Suprapubic skin (tissue), 4 donors: ENCODE measurements at regions not wholly inside any gene's neighbourhood (a gene's known extent, or its start where the extent isn't known, plus 50 kb on each side); places are given as distances from the start of the nearest gene placed in this dataset.

Source experiments
- EP300 ChIP-seq: sonication (generic); formaldehyde crosslinking; IDR thresholded peaks from one replicate; pipeline ENCODE4 v1.6.1; 2017; ENCODE audit warnings: antibody characterized with exemption
- POLR2A ChIP-seq, 2 donors: fragments of 450-650 bp; IDR thresholded peaks; one replicate each; pipeline ENCODE4 v1.6.1; 2017; ENCODE audit warnings: antibody characterized with exemption in 2 of 2, mild to moderate bottlenecking in 2 of 2, moderate library complexity in 2 of 2
- POLR2AphosphoS5 ChIP-seq, 3 donors: sonication (generic); formaldehyde crosslinking; IDR thresholded peaks; one replicate each; pipeline ENCODE4 v1.6.1; 2017; ENCODE audit warnings: antibody characterized with exemption in 3 of 3
- TF ChIP-seq, protein P1 (sequence below), 2 donors: fragments of 200-600 bp in 1 of 2; fragments of 450-650 bp in 1 of 2; sonication (generic) in 1 of 2; IDR thresholded peaks; one replicate each; pipeline ENCODE4 v1.5.1; 2016 to 2019; ENCODE audit warnings: antibody characterized with exemption in 2 of 2, mild to moderate bottlenecking in 1 of 2, moderate library complexity in 1 of 2

DNA sequence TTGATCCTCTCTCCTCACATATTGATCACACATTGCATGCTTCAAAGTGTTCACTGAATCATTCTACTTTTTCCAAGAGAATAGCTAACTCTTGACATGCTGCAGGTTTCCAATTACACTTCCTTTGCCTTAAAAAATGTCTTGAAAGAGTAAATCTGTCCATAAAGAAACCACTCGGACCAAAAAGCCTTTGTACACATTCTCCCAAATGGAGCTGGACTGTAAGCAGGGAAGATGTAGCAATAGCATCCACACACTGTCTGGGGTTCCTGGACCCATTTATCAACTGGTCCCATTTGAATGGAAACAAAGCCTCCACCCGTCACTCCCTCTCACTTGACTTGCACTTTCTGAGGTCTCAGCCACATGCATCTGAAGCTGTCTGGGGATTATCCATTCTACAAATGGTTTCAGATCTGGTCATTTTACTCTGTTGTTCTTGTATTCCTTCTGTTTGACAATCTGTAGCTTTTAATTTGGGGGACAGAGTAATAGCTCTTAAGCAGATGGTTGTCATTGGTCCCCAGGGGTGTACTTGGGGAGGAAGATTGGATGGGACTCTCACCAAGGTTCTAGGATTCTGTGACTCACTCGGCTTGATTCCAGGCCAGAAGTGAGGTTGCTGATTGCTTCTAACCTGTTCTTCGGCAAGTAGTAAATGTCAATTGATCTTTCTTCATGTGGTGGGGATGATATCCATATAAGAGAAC lies 203.5 kb downstream of the HIBADH start:
- TF ChIP-seq, protein P1, sequence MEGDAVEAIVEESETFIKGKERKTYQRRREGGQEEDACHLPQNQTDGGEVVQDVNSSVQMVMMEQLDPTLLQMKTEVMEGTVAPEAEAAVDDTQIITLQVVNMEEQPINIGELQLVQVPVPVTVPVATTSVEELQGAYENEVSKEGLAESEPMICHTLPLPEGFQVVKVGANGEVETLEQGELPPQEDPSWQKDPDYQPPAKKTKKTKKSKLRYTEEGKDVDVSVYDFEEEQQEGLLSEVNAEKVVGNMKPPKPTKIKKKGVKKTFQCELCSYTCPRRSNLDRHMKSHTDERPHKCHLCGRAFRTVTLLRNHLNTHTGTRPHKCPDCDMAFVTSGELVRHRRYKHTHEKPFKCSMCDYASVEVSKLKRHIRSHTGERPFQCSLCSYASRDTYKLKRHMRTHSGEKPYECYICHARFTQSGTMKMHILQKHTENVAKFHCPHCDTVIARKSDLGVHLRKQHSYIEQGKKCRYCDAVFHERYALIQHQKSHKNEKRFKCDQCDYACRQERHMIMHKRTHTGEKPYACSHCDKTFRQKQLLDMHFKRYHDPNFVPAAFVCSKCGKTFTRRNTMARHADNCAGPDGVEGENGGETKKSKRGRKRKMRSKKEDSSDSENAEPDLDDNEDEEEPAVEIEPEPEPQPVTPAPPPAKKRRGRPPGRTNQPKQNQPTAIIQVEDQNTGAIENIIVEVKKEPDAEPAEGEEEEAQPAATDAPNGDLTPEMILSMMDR (IDR thresholded peaks at IDR 0.05) = no peak
- TF ChIP-seq POLR2AphosphoS5 (IDR thresholded peaks at IDR 0.05) (no peak), POLR2A (IDR thresholded peaks at IDR 0.05) (no peak), EP300 (no peak)
